GM19438 (cell line): ENCODE measurements at regions not wholly inside any gene's neighbourhood (a gene's known extent, or its start where the extent isn't known, plus 50 kb on each side); places are given as distances from the start of the nearest gene placed in this dataset.
"Not testable (repeated sequence)": the region's sequence is repeated elsewhere in the genome, so short reads cannot be mapped to it uniquely, and the experiment has no call there.

Experiments used
- ATAC-seq: cut with Tn5 transposase; IDR thresholded peaks from one replicate; pipeline ENCODE4 v1.9.1; 2021; ENCODE audit warnings: low read depth; ENCODE audit not compliant: unreplicated experiment

DNA sequence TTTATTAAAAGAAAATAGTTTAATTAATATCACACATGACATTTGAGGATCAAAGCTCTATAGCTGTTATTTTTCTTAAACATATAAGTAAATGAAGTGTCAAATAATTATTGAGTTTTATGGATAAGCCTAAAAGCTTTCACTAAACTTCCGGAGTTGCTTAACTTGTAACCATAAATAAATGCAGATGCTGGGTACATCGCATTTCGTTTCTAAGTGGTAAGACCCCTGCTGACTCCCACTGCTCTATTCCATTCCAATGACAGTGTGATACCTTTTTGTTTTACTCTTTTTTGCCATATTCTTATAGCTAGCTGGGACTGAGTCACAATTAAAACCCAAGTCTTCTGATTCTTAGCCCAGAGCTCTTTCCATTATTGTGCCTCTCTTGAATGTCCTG, 411.1 kb downstream of the SOX2 start:
- no peak for ATAC-seq

DNA sequence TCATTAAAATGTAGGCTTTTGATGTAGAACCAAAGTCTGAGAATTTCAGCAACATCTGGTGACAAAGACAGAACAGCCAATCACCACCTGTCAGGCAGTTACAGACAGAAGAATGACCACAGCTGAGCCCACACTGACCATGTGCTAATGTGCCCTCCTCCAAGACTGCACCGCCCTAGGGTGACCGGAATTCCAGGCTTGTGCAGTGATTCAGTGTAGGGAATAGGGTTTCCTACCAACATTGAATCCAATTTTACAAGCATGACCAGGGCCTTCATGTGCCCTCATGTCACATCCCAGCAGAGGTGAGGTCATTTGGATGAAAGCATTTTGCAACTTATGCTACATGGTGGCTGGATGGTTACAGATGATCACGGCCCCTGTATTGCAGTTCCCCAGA, 412.5 kb downstream of the SOX2 start:
- ATAC-seq, result no peak

DNA sequence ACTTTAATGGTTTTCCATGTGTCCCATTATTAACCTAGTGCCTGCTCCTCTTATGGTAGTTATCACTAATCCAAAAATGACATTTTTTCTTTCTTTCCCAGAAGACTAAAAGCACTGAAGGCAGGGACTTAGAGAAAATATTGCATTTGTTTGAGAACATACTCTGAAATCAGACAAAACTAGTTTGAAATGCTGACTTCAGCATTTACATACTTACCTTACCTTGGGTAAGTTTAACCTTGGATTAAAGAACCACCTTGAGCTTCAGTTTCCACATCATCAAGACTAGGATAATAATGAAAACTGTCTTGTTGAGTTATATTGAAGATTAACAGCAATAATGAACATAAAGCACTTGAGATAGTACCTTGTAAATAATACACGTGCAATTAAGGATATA, 413.0 kb downstream of the SOX2 start:
- no peak for ATAC-seq

DNA sequence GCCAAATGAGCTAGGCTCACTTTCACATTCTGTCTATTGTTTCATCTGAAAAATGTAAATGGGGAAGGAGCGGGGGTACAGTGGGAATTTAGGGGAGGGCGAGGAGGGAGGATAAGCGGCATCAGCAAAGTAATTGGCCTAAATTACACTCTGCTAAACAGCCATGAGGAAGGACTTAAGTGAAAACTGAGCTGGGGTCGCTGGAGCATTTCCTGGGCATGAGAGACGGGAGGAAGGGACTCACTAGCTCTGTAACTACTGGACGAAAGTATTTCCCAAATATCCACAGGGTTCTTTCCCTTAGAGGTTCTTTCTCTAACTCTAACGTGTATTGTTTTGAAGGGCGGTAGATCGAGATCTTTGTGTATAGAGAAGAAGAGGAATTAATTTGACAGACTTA, 418.0 kb downstream of the SOX2 start:
- ATAC-seq, result no peak

DNA sequence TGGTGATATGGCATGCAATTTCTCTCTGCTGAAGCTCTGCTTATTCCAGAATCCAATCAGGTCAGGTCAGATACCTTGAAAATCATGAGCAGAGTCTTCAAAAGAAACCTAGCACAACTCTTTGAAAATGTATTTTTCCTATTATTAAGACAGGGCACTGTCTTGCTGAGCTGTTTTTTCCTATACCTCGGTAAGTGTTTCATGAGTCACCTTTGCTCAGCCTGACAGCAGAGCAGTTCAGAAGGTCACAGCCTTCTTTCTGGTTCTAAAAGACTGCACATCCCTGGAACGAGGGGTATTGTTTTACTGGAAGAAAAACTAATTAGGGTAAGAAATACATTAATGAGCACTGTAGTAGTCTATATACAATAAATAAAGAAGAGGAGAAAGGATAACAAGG, 422.0 kb downstream of the SOX2 start:
- no peak for ATAC-seq

DNA sequence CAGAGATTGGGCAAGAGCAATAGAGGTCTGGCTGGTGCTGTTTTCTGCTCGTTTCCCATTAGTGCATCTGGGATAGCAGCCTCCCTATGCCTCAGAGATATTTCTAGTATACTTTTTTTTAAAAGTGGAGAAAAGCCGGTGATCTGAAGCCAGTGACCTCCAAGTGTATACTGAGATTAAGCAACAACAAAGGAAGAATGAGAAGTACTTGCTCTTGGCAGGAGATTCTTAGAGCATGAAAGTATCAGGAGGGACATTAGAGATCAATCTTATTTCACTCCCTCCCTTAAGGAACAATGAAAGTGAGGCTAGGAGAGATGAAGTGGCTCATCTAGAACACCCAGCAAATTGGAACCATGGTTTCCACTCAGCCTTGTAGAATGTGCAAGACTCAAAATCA, 423.3 kb downstream of the SOX2 start:
- no peak for ATAC-seq

DNA sequence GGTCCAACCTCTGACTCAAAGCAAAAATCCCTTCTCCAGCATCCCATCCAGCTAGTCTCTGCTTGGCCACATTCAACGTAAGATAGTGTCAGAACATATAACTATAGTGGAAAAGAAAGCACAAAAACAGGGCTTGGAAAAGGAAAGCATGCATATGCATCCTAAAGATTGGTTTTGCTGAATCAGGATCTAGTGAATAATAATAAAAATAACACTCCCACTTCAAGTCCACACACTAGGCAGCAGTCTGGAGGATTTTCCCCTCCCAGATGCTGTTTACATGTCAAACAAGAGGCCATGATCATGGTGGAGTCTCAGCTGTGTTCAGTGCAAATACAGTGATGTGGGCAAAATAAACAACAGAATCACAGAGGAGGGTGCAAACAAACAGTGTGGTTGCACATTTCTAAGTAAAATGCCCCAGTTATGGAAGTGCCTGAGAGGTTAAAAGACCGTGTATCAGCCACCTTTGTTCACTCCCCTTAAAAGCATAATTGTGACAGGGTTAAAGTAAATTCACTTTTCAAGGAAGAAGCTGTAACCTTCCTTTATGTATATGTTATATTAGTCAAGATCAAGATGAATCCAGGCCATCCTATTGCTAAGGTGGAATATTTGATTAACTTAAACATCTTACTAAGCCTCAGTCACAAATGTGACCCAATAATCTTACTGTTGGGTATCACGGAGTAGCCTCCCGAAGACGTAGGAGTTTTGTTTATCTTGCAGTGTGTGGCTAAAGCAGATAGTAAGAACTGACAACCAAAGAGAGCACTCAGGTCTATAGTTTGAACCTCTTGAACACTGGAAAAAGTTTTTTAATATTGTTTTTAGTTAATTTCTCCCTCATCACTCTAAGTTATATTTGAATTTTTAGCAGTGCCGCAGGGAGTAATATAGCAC, 424.5 kb downstream of the SOX2 start:
- no peak for ATAC-seq

DNA sequence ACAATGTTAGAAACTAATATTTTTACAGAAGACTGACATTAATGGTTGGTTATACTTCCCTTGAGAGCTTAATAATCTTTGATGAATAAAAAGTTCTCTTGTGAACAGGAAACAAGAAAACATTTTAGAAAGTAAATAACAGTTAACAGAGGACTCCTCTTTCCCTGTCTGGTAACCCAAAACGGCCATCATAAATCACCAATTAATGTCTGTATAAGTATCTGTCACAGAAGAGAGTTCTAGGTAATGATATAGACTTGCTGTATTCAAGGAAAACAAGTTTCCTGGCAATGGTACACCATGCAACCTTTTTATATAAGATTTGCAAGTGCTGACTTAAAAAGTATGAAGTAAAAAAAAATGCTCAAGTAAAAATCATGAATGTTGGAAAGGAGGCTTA, 426.7 kb downstream of the SOX2 start:
- ATAC-seq, result no peak

DNA sequence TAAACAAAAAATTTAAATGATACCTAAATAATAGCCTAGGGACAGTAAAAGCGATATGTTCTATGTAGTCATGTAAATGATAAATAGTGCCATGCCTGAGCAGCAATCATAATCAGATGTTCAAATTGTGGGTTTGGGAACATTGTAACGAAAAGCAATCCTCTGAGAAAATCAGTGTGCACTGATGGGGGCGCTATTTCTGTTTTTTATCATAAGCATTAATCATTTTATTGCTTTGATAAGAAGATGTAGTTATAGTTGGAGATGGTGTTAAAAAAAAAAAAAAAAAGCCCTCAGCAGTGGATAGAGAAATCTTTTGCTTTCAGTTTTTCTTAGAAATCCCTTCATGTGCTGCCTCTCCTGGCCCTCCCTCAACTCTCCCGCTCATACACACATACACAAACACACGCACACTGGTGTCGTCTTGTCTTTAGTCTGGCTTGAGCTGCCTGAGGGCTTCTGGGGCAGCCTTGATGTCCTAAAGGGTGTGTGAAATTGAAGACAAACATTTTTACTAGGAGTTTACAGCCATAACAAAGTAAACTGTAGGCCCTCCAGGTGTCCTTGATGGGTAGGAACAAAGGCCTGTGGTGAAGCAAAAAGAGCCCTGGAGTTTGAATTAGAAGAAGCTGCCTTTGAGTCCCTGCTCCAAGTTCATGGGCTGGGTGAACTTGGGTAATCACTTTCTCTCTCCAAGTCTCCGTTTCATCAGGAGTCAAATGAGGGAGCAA, 428.1 kb downstream of the SOX2 start:
- no peak for ATAC-seq

DNA sequence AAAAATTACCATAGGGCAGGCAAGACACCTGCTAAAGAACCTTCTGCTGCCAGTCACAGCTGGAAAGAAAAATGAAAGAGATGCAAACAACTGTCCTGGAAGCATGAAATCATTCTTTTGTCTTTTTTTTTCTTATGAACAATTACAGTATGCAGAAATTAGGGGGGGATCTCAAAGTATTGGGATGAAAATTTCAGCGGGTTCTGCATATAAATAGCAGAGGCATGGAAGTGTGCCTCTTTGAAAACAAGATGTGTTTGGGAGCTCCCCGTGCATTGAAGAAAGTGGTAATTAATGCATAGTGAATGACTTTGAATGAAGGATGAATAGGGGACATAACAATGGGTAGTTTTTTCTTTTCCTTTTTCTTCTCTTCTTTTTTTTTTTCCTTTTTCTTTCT, 431.2 kb downstream of the SOX2 start:
- ATAC-seq, result no peak

DNA sequence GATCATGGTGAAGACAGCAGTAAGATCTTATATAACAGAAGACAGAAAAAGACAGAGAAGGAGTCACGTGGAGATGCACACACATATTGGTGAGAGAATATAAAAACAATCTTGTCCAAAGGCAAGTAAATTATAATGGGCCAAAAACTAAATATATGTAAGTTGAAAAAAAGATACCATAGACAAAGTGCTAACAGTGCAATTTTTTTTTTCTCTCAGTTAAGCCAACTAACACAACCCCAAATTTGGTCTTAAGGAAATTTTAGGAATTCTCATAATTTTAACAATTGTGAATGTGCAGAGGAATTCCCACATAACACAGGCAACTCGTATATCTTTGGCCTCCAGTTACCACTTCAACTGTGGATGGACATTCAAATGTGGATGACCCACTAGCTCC, 432.2 kb downstream of the SOX2 start:
- no peak for ATAC-seq

DNA sequence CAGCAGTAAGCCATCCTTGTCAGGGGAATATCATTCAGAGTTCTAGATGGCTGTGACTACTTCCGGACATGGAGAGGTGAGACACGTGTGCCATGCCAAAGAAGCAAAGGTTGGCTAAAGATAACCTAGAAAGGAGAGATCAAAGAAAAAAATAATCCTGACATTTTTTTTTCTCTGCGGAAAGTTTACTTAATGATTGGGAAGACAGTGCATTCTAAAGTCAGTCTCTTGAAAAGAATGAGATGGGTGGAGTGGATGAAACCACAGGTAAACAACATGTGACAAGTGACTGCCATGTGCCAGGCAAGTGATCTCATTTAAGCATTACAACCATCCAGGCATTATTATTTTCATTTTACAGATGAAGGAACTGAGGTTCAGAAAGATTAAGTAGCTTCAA, 436.6 kb downstream of the SOX2 start:
- ATAC-seq, result no peak

DNA sequence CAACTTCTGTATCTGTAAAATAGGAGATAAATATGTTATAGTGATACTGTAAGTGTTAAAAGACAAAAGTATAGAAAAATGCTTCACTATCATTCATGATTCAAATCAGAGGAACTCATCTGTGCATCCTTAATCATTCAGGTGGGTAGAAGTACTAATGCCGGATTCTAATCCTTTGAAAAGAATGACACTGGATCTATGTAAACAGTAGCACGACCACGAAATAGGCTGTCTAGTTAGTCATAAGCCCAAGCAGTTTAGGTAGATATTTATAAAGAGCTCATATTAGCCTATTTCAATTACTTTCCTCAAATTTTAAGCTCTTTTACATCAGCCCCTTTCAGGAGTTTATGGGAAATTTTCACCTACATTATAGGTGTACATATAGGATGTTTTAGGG, 437.9 kb downstream of the SOX2 start:
- no peak for ATAC-seq

DNA sequence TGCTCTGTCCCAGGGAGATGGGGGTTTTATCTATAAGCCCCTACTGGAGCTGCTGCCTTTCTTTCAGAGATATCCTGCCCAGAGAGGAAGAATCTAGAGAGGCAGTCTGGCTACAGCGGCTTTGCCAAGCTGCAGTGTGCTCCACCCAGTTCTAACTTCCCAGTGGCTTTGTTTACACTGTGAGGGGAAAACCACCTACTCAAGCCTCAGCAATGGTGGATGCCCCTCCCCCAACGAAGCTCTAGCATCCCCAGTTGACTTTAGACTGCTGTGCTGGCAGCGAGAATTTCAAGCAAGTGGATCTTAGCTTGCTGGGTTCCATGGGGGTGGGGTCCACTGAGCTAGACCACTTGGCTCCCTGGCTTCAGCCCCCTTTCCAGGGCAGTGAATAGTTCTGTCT, 444.6 kb downstream of the SOX2 start:
- not testable (repeated sequence) for ATAC-seq

DNA sequence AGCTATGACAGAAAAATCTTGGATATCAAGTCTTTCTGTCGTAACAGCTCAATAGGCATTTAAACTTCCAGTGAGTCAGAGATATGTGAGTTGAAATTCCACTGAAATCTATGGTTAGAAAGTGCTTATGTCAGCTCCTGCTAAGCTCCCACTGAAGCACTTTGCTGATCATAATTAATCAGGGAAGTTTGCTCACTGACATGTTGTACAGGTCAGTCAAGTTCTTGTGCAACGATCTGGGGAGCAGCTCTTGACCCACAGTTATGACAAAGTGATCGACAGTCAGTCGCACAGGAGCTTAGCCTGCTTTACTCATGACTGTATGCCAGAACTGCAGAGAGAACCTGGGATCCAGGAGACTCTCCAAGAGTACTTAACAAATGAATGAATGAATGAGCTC, 453.5 kb downstream of the SOX2 start:
- no peak for ATAC-seq

DNA sequence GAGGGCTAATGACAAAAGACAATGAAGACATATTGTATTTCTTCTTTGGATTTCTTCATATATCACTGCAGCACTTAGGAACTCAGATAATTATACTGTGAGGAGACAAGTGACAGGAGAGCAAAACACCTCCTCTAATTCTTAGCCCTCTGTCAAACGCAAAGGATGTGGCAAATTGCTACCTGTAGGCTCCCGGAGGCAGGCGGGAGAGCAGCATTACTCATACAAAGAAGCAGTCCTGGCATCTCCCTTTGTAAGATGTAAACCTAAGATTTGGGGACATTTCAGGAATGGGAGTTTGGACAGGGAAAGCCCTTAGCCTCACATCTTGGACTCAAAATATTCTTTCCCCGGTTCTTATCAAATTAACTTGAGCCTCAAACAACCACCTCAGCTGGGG, 460.8 kb downstream of the SOX2 start:
- ATAC-seq, result no peak

DNA sequence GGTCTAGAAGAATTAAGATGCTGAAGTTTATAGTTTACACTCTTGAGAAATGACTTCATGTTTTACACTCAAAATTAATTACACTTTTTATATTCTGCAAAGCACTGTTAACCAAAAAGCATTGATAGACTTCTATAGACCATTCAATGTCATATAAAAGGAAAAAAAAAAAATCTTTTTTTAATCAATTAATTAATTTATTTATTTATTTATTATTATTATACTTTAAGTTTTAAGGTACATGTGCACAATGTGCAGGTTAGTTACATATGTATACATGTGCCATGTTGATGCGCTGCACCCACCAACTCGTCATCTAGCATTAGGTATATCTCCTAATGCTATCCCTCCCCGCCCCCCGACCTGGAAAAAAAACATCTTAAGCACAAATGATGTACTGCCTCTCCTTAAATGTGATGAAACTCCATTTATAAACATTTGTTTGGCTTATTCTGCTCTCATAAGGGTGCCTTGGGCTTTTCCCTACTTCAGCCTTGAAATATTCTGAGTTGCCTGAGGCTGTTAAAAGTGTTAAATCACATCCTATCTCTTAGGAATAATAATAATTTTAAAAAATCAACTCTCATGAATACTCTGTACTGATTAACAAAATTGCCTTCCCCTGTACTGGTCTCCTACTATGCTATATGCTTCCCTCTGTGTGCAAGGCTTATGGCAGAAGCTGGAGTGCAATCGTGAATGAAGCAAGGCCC, 466.9 kb downstream of the SOX2 start:
- ATAC-seq, result no peak

DNA sequence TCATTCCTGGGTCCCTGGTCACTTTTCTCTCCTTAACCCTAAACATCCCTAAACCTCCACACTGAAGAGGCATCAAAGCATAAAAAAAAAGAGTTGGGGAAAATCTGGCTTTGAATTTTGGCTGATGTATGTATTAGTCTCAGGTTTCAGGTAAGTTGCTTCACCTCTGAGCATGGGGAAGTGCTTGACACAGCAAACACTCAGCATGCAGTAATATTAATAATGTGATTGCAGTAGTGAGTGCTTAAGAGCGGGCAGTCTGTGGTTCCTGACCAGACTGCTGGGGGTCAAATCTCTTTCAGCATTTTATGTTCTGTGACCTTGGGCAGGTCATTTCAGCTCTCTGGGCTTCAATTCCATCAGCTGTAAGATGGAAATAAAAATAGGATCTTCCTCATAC, 467.9 kb downstream of the SOX2 start:
- ATAC-seq, result no peak

DNA sequence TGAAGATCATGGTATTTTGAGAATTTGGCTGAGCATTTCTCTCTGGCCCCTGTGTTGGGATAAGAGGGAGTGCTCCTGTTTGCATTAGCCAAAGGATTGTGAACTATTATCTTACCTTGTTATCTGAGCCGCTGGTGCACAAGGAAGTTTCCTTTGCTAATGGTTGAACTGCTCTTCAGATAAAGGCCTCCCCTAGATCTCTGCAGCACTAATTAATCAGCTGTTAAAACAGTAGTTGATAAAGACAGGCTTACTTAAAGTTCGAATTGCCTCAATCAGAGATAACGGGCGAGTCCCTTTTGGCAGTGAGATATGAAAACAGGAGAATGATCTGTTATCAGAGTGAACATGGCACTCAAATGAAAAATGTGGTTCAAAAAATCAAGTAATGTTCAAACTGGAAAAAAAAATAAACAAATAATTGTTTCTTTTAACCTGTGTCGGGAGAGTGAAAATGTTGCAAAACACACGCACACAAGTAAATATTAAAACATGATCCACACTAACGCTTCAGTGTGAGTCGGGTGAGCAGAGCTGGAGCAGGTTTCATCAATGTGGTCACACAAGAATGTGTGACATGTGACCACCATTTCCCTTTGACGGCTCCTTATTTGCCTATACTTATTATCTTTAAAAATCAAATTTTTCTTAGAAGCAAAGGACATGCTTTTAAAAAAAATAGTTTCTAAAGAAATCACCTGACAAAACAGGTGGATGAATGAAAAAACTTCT, 469.1 kb downstream of the SOX2 start:
- ATAC-seq, result no peak

DNA sequence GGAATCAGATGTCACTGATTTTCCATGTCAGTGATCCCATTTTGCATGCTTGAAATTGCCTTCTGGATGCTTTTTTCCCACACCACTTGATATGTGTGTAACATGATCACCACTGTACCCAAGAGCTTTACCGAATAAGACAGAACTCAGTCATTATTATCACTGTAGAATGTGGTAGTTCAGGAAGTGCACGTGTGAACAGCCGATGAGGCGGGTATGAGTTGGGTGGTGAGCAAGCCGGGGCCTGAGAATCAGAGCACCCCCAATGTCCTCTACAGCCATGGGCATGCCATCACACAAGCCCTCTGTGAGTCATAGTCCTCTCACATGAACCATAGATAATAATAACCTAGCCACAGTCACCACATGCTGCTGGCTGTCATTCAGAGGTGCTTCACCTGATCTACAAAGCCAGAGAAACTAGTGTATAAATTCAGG, 470.8 kb downstream of the SOX2 start:
- ATAC-seq, result no peak
